ENCODE measurements at regions not wholly inside any gene's neighbourhood (a gene's known extent, or its start where the extent isn't known, plus 50 kb on each side); places are given as distances from the start of the nearest gene placed in this dataset.

DNA sequence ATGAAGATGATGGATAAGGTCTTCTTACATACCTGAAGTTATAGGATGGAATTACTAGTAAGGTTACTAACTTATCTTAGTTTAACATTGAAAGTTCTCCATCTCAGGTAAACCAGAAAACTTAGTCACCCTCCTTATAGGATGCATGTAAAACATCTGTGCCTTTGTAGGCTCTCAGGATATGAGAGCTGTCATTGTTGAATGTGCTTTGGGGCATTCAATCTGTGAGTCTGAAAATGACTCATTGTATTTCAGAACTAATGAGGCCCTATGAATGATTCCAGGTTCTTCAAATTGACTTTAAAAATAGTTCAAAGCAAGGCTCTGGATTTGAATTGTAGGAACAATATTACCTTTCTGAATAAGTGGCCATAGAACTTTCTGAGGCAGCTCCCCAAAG lies 237.7 kb upstream of the AZI2 start:
- TF ChIP-seq, protein P1, sequence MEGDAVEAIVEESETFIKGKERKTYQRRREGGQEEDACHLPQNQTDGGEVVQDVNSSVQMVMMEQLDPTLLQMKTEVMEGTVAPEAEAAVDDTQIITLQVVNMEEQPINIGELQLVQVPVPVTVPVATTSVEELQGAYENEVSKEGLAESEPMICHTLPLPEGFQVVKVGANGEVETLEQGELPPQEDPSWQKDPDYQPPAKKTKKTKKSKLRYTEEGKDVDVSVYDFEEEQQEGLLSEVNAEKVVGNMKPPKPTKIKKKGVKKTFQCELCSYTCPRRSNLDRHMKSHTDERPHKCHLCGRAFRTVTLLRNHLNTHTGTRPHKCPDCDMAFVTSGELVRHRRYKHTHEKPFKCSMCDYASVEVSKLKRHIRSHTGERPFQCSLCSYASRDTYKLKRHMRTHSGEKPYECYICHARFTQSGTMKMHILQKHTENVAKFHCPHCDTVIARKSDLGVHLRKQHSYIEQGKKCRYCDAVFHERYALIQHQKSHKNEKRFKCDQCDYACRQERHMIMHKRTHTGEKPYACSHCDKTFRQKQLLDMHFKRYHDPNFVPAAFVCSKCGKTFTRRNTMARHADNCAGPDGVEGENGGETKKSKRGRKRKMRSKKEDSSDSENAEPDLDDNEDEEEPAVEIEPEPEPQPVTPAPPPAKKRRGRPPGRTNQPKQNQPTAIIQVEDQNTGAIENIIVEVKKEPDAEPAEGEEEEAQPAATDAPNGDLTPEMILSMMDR (conservative IDR thresholded peaks at IDR 0.05), result no peak
- no peak for TF ChIP-seq ZFX (IDR thresholded peaks at IDR 0.05)
